H1 (cell line): ENCODE measurements at regions not wholly inside any gene's neighbourhood (a gene's known extent, or its start where the extent isn't known, plus 50 kb on each side); places are given as distances from the start of the nearest gene placed in this dataset.

Source experiments
- GTF2F1 ChIP-seq: IDR thresholded peaks from 2 replicates; pipeline ENCODE4 v1.6.1; 2012; ENCODE audit warnings: low read depth, low read length, improper control_type of control experiment, borderline replicate concordance
- MAFK ChIP-seq: IDR thresholded peaks from 2 replicates; pipeline ENCODE4 v1.6.1; 2012; ENCODE audit warnings: low read depth, mild to moderate bottlenecking, improper control_type of control experiment, low read length
- POLR2AphosphoS5 ChIP-seq: IDR thresholded peaks from 2 replicates; pipeline ENCODE4 v1.6.1; 2011; ENCODE audit warnings: low read depth, low read length
- SP2 ChIP-seq: IDR thresholded peaks from 2 replicates; pipeline ENCODE4 v1.6.1; 2012; ENCODE audit warnings: mild to moderate bottlenecking, low read length, inconsistent platforms
- TF ChIP-seq, protein P1 (sequence below): fragments of 300-600 bp; sonication (generic); IDR thresholded peaks from 2 replicates; pipeline ENCODE4 v1.7.1; 2012; ENCODE audit warnings: low read length, moderate library complexity, mild to moderate bottlenecking, inconsistent platforms; ENCODE audit not compliant: insufficient replicate concordance

DNA sequence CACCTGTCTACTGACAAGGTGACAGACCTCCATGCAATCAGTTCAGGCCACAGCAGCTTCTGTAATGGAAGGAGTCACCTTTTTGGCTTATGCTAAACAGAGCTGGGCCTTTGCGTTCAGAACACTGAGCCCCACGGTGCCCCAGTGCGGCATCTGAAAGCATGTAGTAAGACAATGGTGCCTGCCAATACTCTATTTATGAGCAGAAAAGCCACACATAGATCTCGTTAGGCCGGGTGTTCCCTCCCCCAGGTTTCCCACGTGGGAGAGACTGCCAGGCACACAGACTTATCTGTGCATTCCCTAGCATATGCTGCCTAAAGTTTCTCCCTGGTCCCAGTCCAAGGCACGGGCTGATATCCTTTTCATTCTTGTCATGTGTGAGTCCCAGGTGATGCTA is 150.9 kb downstream of the ACTR3 start (continued):
- TF ChIP-seq GTF2F1 (no peak), POLR2AphosphoS5 (no peak), MAFK (no peak), SP2 (no peak)
- TF ChIP-seq, protein P1, sequence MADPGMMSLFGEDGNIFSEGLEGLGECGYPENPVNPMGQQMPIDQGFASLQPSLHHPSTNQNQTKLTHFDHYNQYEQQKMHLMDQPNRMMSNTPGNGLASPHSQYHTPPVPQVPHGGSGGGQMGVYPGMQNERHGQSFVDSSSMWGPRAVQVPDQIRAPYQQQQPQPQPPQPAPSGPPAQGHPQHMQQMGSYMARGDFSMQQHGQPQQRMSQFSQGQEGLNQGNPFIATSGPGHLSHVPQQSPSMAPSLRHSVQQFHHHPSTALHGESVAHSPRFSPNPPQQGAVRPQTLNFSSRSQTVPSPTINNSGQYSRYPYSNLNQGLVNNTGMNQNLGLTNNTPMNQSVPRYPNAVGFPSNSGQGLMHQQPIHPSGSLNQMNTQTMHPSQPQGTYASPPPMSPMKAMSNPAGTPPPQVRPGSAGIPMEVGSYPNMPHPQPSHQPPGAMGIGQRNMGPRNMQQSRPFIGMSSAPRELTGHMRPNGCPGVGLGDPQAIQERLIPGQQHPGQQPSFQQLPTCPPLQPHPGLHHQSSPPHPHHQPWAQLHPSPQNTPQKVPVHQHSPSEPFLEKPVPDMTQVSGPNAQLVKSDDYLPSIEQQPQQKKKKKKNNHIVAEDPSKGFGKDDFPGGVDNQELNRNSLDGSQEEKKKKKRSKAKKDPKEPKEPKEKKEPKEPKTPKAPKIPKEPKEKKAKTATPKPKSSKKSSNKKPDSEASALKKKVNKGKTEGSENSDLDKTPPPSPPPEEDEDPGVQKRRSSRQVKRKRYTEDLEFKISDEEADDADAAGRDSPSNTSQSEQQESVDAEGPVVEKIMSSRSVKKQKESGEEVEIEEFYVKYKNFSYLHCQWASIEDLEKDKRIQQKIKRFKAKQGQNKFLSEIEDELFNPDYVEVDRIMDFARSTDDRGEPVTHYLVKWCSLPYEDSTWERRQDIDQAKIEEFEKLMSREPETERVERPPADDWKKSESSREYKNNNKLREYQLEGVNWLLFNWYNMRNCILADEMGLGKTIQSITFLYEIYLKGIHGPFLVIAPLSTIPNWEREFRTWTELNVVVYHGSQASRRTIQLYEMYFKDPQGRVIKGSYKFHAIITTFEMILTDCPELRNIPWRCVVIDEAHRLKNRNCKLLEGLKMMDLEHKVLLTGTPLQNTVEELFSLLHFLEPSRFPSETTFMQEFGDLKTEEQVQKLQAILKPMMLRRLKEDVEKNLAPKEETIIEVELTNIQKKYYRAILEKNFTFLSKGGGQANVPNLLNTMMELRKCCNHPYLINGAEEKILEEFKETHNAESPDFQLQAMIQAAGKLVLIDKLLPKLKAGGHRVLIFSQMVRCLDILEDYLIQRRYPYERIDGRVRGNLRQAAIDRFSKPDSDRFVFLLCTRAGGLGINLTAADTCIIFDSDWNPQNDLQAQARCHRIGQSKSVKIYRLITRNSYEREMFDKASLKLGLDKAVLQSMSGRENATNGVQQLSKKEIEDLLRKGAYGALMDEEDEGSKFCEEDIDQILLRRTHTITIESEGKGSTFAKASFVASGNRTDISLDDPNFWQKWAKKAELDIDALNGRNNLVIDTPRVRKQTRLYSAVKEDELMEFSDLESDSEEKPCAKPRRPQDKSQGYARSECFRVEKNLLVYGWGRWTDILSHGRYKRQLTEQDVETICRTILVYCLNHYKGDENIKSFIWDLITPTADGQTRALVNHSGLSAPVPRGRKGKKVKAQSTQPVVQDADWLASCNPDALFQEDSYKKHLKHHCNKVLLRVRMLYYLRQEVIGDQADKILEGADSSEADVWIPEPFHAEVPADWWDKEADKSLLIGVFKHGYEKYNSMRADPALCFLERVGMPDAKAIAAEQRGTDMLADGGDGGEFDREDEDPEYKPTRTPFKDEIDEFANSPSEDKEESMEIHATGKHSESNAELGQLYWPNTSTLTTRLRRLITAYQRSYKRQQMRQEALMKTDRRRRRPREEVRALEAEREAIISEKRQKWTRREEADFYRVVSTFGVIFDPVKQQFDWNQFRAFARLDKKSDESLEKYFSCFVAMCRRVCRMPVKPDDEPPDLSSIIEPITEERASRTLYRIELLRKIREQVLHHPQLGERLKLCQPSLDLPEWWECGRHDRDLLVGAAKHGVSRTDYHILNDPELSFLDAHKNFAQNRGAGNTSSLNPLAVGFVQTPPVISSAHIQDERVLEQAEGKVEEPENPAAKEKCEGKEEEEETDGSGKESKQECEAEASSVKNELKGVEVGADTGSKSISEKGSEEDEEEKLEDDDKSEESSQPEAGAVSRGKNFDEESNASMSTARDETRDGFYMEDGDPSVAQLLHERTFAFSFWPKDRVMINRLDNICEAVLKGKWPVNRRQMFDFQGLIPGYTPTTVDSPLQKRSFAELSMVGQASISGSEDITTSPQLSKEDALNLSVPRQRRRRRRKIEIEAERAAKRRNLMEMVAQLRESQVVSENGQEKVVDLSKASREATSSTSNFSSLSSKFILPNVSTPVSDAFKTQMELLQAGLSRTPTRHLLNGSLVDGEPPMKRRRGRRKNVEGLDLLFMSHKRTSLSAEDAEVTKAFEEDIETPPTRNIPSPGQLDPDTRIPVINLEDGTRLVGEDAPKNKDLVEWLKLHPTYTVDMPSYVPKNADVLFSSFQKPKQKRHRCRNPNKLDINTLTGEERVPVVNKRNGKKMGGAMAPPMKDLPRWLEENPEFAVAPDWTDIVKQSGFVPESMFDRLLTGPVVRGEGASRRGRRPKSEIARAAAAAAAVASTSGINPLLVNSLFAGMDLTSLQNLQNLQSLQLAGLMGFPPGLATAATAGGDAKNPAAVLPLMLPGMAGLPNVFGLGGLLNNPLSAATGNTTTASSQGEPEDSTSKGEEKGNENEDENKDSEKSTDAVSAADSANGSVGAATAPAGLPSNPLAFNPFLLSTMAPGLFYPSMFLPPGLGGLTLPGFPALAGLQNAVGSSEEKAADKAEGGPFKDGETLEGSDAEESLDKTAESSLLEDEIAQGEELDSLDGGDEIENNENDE: no peak
